GM21381 (cell line): ENCODE measurements at regions not wholly inside any gene's neighbourhood (a gene's known extent, or its start where the extent isn't known, plus 50 kb on each side); places are given as distances from the start of the nearest gene placed in this dataset.

Experiments used
- ATAC-seq: cut with Tn5 transposase; IDR thresholded peaks from one replicate; pipeline ENCODE4 v1.9.1; 2021; ENCODE audit warnings: mild to moderate bottlenecking, moderate library complexity; ENCODE audit not compliant: unreplicated experiment

GRCh38 chr16:6343157-6343556 lies 989.5 kb upstream of the RBFOX1 start:
- no peak for ATAC-seq

- no peak for ATAC-seq
Measured at GRCh38 chr16:6341981-6342380, 990.7 kb upstream of the RBFOX1 start.

- ATAC-seq = no peak
Measured at GRCh38 chr16:6335072-6335471, 997.6 kb upstream of the RBFOX1 start.

GRCh38 chr16:6331770-6332169 lies 1000.9 kb upstream of the RBFOX1 start:
- ATAC-seq = no peak

- ATAC-seq = no peak
Measured at GRCh38 chr16:6317934-6318333, 1014.7 kb upstream of the RBFOX1 start.

- no peak for ATAC-seq
Measured at GRCh38 chr16:6309271-6309670, 1023.4 kb upstream of the RBFOX1 start.

GRCh38 chr16:6308176-6308575 lies 1024.5 kb upstream of the RBFOX1 start:
- ATAC-seq = no peak

GRCh38 chr16:6300523-6300922 lies 1032.1 kb upstream of the RBFOX1 start:
- ATAC-seq = no peak

GRCh38 chr16:6297666-6298410 lies 1034.8 kb upstream of the RBFOX1 start:
- no peak for ATAC-seq

- ATAC-seq = no peak
Measured at GRCh38 chr16:6286176-6286575, 1046.5 kb upstream of the RBFOX1 start.

GRCh38 chr16:6284731-6285130 lies 1047.9 kb upstream of the RBFOX1 start:
- no peak for ATAC-seq

- ATAC-seq = no peak
Measured at GRCh38 chr16:6281994-6282393, 1050.7 kb upstream of the RBFOX1 start.

GRCh38 chr16:6281274-6281673 lies 1051.4 kb upstream of the RBFOX1 start:
- no peak for ATAC-seq

- ATAC-seq = no peak
Measured at GRCh38 chr16:6280055-6280454, 1052.6 kb upstream of the RBFOX1 start.

GRCh38 chr16:6279286-6279685 lies 1053.4 kb upstream of the RBFOX1 start:
- ATAC-seq = no peak

GRCh38 chr16:6274351-6274750 lies 1058.3 kb upstream of the RBFOX1 start:
- no peak for ATAC-seq

GRCh38 chr16:6267682-6268081 lies 1065.0 kb upstream of the RBFOX1 start:
- ATAC-seq = no peak

- ATAC-seq = no peak
Measured at GRCh38 chr16:6266703-6267102, 1065.9 kb upstream of the RBFOX1 start.

- no peak for ATAC-seq
Measured at GRCh38 chr16:6265968-6266367, 1066.7 kb upstream of the RBFOX1 start.

- no peak for ATAC-seq
Measured at GRCh38 chr16:6258056-6258455, 1074.6 kb upstream of the RBFOX1 start.

GRCh38 chr16:6252541-6252940 lies 1080.1 kb upstream of the RBFOX1 start:
- no peak for ATAC-seq

GRCh38 chr16:6250511-6250910 lies 1082.1 kb upstream of the RBFOX1 start:
- ATAC-seq = no peak

- no peak for ATAC-seq
Measured at GRCh38 chr16:6249863-6250262, 1082.8 kb upstream of the RBFOX1 start.
